NCI-H128 (cell line): ENCODE measurements at regions not wholly inside any gene's neighbourhood (a gene's known extent, or its start where the extent isn't known, plus 50 kb on each side); places are given as distances from the start of the nearest gene placed in this dataset.
"Not testable (repeated sequence)": the region's sequence is repeated elsewhere in the genome, so short reads cannot be mapped to it uniquely, and the experiment has no call there.

Experiments used
- DNase-seq: peaks from one replicate; lab custom pipeline; 2025; ENCODE audit not compliant: unreplicated experiment; lab: John Stamatoyannopoulos, UW

- DNase-seq: no peak
Observed at GRCh38 chr17:70897446-70897845, 728.1 kb downstream of the KCNJ2 start.

GRCh38 chr17:70901870-70902269 lies 732.5 kb downstream of the KCNJ2 start:
- DNase-seq: no peak

- DNase-seq: no peak
Observed at GRCh38 chr17:70905796-70906195, 736.5 kb downstream of the KCNJ2 start.

GRCh38 chr17:70906808-70907207 lies 737.5 kb downstream of the KCNJ2 start:
- DNase-seq: no peak

- DNase-seq: no peak
Observed at GRCh38 chr17:70912716-70913485, 743.6 kb downstream of the KCNJ2 start.

GRCh38 chr17:70916469-70916868 lies 747.1 kb downstream of the KCNJ2 start:
- no peak for DNase-seq

- no peak for DNase-seq
Observed at GRCh38 chr17:70919241-70919640, 749.9 kb downstream of the KCNJ2 start.

- no peak for DNase-seq
Observed at GRCh38 chr17:70920416-70920815, 751.1 kb downstream of the KCNJ2 start.

- DNase-seq: no peak
Observed at GRCh38 chr17:70922268-70922667, 752.9 kb downstream of the KCNJ2 start.

- no peak for DNase-seq
Observed at GRCh38 chr17:70924776-70925175, 755.4 kb downstream of the KCNJ2 start.

GRCh38 chr17:70929226-70929625 lies 759.9 kb downstream of the KCNJ2 start:
- no peak for DNase-seq

GRCh38 chr17:70934231-70934630 lies 764.9 kb downstream of the KCNJ2 start:
- no peak for DNase-seq

GRCh38 chr17:70934835-70935234 lies 765.5 kb downstream of the KCNJ2 start:
- no peak for DNase-seq

GRCh38 chr17:70936724-70937123 lies 767.4 kb downstream of the KCNJ2 start:
- no peak for DNase-seq

- no peak for DNase-seq
Observed at GRCh38 chr17:70938336-70938735, 769.0 kb downstream of the KCNJ2 start.

- DNase-seq: no peak
Observed at GRCh38 chr17:70945386-70945785, 776.1 kb downstream of the KCNJ2 start.

GRCh38 chr17:70947215-70947614 lies 777.9 kb downstream of the KCNJ2 start:
- DNase-seq: no peak

GRCh38 chr17:70947636-70948565 lies 778.6 kb downstream of the KCNJ2 start:
- no peak for DNase-seq

GRCh38 chr17:70953140-70953539 lies 783.8 kb downstream of the KCNJ2 start:
- not testable (repeated sequence) for DNase-seq

GRCh38 chr17:70955441-70955840 lies 786.1 kb downstream of the KCNJ2 start:
- no peak for DNase-seq

GRCh38 chr17:70956726-70957125 lies 787.4 kb downstream of the KCNJ2 start:
- no peak for DNase-seq

- DNase-seq: no peak
Observed at GRCh38 chr17:70961341-70961740, 792.0 kb downstream of the KCNJ2 start.
